Peyer's patch (tissue), 4 donors: ENCODE measurements at regions not wholly inside any gene's neighbourhood (a gene's known extent, or its start where the extent isn't known, plus 50 kb on each side); places are given as distances from the start of the nearest gene placed in this dataset.

Source experiments
- POLR2A ChIP-seq, 2 donors: fragments of 450-650 bp; IDR thresholded peaks; one replicate each; pipeline ENCODE4 v1.5.1; 2017; ENCODE audit warnings: antibody characterized with exemption in 2 of 2, mild to moderate bottlenecking in 2 of 2, moderate library complexity in 2 of 2
- TF ChIP-seq, protein P1 (sequence below), 6 experiments: fragments of 450-650 bp in 4 of 6; fragments of 200-600 bp in 2 of 6; sonication (generic) in 1 of 6; IDR thresholded peaks; one replicate each; pipeline ENCODE4 v1.5.1; 2017 to 2019; ENCODE audit warnings: antibody characterized with exemption in 6 of 6, mild to moderate bottlenecking in 3 of 6, moderate library complexity in 1 of 6

DNA sequence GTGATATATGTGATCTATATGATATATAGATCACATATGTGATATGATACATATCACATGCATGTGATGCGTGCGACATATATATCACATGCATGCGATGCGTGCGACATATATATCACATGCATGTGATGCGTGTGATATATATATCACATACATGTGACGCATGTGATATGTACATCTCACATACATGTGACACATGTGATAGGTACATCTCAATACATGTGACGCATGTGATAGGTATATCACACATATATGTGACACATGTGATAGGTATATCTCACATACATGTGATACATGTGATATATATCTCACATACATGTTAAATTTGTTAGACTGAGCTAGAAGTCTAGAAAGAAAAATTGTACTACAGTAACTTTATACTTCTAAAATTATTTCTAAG lies 1095.9 kb downstream of the EFNA5 start:
- TF ChIP-seq, protein P1, sequence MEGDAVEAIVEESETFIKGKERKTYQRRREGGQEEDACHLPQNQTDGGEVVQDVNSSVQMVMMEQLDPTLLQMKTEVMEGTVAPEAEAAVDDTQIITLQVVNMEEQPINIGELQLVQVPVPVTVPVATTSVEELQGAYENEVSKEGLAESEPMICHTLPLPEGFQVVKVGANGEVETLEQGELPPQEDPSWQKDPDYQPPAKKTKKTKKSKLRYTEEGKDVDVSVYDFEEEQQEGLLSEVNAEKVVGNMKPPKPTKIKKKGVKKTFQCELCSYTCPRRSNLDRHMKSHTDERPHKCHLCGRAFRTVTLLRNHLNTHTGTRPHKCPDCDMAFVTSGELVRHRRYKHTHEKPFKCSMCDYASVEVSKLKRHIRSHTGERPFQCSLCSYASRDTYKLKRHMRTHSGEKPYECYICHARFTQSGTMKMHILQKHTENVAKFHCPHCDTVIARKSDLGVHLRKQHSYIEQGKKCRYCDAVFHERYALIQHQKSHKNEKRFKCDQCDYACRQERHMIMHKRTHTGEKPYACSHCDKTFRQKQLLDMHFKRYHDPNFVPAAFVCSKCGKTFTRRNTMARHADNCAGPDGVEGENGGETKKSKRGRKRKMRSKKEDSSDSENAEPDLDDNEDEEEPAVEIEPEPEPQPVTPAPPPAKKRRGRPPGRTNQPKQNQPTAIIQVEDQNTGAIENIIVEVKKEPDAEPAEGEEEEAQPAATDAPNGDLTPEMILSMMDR (IDR thresholded peaks at IDR 0.05), result no peak
- TF ChIP-seq POLR2A (IDR thresholded peaks at IDR 0.05), result no peak
